ENCODE measurements at regions not wholly inside any gene's neighbourhood (a gene's known extent, or its start where the extent isn't known, plus 50 kb on each side); places are given as distances from the start of the nearest gene placed in this dataset.

GRCh38 chr4:123284168-123284567, 112.4 kb upstream of the SPRY1 start:
- TF ChIP-seq MYB (IDR thresholded peaks at IDR 0.05; ENCODE audit: borderline replicate concordance, low read depth, low read length) (no peak), SRF (IDR thresholded peaks at IDR 0.05; ENCODE audit: low read depth in 2 of 2, low read length in 2 of 2) (no peak), CTCF (IDR thresholded peaks at IDR 0.05 in 2 of 3, conservative IDR thresholded peaks at IDR 0.05 in 1 of 3; ENCODE audit: control insufficient read depth in 2 of 3, extremely low read depth in 1 of 3, insufficient read depth in 1 of 3, low read depth in 3 of 3, low read length in 3 of 3) (no peak), EZH2 (IDR thresholded peaks at IDR 0.05; ENCODE audit: borderline replicate concordance, control insufficient read depth, low read depth, low read length) (no peak), ZNF274 (IDR thresholded peaks at IDR 0.05; ENCODE audit: insufficient read depth, insufficient read length) (no peak), PML (IDR thresholded peaks at IDR 0.05; ENCODE audit: low read length) (no peak), POLR2AphosphoS5 (IDR thresholded peaks at IDR 0.05; ENCODE audit: low read length) (no peak), JUNB (IDR thresholded peaks at IDR 0.05) (no peak)
